ENCODE measurements at regions not wholly inside any gene's neighbourhood (a gene's known extent, or its start where the extent isn't known, plus 50 kb on each side); places are given as distances from the start of the nearest gene placed in this dataset.

GRCh38 chr2:160973991-160974390, 186.2 kb upstream of the TANK start:
- DNase-seq, result no peak

DNA sequence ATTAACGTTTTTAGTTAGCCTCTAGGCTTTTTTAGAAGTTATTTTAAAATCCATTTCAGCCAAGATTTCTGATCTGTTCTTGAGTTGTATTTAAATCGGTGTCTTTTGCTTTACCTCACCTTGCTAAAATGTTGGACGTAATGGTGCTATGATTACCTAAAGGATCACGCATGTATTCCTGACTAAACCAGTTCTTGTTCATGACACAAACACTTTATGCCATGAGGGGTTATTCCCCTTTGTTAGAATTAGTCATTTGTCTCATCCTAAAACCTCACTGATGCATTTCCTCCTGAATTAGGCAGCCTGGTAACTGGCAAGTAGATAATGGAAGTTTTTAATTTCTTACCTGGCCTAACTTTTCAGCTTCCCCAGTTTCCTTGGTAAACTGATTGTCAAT, 185.4 kb upstream of the TANK start:
- no peak for DNase-seq

- DNase-seq, result no peak
Measured at GRCh38 chr2:160976797-160977196, 183.4 kb upstream of the TANK start.

- no peak for DNase-seq
Measured at GRCh38 chr2:160977376-160977775, 182.9 kb upstream of the TANK start.

GRCh38 chr2:160977854-160978253, 182.4 kb upstream of the TANK start:
- DNase-seq, result no peak

GRCh38 chr2:160984426-160985077, 175.7 kb upstream of the TANK start:
- DNase-seq, result no peak

DNA sequence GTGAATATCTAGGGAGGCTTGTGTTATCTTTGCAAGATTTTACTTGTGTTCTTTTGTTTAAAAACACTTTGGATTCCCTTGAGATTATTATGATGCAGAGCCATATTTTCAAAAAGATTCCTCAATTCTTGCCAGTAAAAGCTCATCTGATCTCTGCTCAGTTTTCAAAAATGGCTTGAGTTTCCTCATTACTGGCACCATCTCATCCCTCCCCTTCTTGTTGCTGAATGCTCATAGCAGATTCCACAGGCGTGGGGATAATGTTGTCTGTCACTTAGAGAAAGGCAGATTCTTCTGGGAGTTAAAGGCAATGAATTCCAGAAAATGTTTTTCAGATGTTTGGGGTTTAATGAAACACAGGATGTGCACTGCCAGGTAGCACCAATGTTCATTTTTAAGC, 170.4 kb upstream of the TANK start:
- no peak for DNase-seq

GRCh38 chr2:160993654-160994061, 166.6 kb upstream of the TANK start:
- DNase-seq, result no peak

GRCh38 chr2:160994141-160995002, 165.9 kb upstream of the TANK start:
- DNase-seq, result peak; percentile 56

DNA sequence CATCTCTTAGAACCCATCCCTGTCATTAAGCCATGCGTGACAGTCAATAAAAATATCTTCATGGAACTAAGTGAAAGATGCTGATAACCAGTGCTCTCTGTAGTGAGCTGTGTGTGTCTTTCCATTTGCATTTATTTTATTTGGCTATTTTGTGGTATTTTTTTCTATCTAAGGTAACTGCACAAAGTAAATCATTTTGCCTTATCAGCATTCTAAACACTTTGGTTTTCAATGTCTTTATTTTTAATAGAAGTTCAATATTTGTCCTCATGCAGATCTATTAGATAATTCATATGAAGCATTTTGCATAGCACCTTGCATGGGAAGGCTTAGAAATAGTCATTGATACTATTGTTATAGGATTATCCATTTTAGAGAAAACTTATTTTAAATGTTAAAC, 163.6 kb upstream of the TANK start:
- no peak for DNase-seq

GRCh38 chr2:161004379-161004778, 155.8 kb upstream of the TANK start:
- no peak for DNase-seq

DNA sequence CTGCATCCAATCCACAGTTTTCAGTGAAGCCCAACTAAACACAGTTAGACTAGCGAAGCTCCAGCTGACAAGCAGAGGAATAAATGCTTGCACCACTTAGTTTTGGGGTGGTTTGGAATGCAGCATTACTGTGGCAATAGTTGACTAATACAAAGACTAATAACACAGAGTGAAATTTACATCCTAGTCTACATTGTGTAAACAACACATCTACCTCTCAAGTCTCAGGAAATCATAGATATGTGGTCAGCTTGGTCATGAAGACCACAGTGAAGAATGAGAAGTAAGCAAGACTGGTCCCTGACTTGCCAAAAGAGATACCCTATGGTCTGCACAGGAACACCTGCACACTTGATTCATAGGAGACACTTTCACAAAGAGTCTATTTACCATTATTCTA, 155.1 kb upstream of the TANK start:
- no peak for DNase-seq

GRCh38 chr2:161008311-161008710, 151.9 kb upstream of the TANK start:
- no peak for DNase-seq

DNA sequence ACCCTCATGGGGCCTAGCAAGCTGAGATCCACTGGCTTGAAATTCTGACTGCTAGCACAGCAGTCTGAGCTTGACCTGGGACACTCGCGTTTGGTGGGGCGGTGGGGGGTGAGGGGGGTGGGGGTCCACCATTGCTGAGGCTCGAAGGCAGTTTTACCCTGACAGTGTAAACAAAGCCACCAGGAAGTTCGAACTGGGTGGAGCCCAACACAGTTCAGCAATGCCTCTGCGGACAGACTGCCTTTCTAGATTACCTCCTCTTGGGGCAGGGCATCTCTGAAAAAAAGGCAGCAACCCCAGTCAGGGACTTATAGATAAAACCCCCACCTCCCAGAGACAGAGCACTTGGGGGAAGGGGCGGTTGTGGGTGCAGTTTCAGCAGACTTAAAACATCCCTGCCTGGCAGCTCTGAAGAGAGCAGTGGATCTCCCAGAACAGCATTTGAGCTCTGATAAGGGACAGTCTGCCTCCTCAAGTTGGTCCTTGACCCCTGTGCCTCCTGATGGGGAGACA, 149.7 kb upstream of the TANK start:
- no peak for DNase-seq

DNA sequence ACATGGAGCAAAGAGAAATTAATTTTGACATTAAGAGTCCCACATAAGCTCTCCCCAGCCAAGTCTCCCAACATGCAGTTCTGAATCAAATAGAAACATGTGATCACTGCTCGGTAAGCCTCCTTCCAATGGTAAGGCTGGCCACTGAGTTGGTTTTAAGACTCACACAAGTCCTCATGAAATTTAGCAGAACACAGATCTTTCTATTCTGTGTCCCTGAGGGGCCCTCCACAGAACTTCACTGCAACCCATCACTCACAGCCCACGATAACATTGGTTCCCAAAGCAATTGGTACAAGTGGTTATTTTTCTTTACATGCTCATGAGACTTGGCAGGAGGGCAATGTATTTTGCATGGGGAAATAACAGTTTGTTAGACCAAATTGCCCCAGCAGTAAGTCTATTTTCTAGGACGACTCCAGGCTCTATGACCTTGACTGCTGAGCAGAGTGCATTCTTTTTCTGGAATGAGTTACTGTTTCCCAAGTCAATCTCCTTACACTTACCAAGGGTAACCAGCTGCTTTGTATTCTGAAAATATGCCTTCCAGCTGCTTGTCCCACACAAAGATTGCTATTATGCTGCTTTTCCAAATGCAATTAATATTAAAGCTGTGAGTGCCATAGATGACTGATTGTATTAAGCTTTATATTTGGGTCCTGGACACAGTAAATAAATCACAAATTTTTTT, 142.3 kb upstream of the TANK start:
- no peak for DNase-seq

DNA sequence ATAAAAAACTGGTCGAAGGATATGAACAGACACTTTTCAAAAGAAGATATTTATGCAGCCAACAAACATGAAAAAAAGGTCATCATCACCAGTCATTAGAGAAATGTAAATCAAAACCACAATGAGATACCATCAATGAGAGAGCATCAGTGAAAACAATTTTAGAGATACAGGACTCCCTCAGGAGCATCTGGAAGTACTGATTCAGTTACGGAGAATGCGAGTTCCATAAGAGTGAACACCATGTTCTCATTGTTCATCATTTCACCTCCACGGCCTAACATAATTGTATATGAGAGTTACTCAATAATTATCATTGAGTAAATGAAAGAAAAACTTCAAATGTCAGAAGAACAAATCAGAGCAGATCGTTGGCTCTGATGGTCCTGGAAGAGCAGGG, 140.9 kb upstream of the TANK start:
- DNase-seq, result no peak

DNA sequence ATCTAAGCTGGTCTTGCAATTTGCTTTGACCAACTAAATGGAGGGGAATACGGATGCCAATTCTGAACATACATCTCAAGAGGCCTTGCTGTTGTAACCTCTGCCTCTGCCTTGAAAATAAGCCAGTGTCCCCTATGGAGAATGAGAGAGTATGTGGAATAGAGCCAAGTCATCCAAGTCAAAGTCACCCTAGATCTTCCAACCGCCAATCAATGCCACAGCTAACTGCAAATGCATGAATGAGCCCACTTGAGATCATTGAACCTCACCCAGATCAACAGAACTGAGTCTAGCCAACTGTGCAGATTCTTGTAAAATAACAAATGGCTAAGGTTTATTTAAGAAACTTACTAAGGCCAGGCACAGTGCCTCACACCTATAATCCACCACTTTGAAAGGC, 139.8 kb upstream of the TANK start:
- no peak for DNase-seq

- DNase-seq, result no peak
Measured at GRCh38 chr2:161028581-161028980, 131.6 kb upstream of the TANK start.

GRCh38 chr2:161029321-161029720, 130.9 kb upstream of the TANK start:
- DNase-seq, result no peak

DNA sequence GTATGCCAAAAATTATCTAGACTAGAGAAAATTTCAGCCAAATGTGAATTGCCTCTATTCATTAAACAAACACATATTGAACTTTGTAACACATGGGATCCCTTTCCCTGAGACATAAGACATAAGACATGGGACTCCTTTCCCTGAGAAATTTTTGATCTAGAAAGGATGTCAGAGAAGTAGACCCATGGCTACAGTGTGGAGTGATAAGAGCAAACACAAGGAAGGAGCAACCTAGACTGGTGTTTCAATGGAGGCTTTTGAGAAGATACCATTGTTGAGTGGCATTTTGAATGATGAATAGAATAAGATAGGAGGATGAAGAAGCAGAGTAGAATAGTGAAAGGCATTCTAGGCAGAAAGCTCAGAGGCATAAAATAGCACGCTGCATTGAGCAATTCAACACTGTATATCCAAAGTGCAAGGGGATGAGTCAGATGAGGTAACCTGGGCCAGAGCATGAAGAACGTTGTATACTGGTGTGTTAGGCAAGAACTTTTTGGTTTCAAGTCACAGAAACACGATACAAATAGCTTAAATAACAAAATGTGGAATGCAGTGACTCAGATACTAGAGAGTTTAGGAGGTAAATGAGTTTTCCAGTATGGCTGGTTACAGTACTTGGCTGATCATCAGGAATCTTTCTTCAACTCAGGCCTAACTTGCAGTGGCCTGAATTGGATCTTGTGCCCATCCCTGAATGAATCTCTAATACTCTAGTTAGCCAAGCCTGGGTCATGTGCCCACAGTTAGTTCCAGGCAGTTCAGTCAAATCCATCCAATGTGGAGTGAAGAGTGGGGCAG, 129.8 kb upstream of the TANK start:
- no peak for DNase-seq

- no peak for DNase-seq
Measured at GRCh38 chr2:161031511-161031910, 128.7 kb upstream of the TANK start.

- no peak for DNase-seq
Measured at GRCh38 chr2:161032635-161033034, 127.6 kb upstream of the TANK start.

Measured in GDM1 (cell line).